Esophagus muscularis mucosa (tissue), 4 donors: ENCODE measurements at regions not wholly inside any gene's neighbourhood (a gene's known extent, or its start where the extent isn't known, plus 50 kb on each side); places are given as distances from the start of the nearest gene placed in this dataset.

Source experiments
- EP300 ChIP-seq: sonication (generic); formaldehyde crosslinking; IDR thresholded peaks from one replicate; pipeline ENCODE4 v1.6.1; 2017; ENCODE audit warnings: antibody characterized with exemption
- POLR2AphosphoS5 ChIP-seq, 2 donors: sonication (generic); formaldehyde crosslinking; IDR thresholded peaks; one replicate each; pipeline ENCODE4 v1.6.1; 2017; ENCODE audit warnings: antibody characterized with exemption in 2 of 2
- TF ChIP-seq, protein P1 (sequence below), 3 experiments: fragments of 200-600 bp in 2 of 3; fragments of 450-650 bp in 1 of 3; sonication (generic) in 2 of 3; IDR thresholded peaks; one replicate each; pipeline ENCODE4 v1.5.1; 2017 to 2019; ENCODE audit warnings: antibody characterized with exemption in 3 of 3, mild to moderate bottlenecking in 2 of 3, moderate library complexity in 1 of 3

DNA sequence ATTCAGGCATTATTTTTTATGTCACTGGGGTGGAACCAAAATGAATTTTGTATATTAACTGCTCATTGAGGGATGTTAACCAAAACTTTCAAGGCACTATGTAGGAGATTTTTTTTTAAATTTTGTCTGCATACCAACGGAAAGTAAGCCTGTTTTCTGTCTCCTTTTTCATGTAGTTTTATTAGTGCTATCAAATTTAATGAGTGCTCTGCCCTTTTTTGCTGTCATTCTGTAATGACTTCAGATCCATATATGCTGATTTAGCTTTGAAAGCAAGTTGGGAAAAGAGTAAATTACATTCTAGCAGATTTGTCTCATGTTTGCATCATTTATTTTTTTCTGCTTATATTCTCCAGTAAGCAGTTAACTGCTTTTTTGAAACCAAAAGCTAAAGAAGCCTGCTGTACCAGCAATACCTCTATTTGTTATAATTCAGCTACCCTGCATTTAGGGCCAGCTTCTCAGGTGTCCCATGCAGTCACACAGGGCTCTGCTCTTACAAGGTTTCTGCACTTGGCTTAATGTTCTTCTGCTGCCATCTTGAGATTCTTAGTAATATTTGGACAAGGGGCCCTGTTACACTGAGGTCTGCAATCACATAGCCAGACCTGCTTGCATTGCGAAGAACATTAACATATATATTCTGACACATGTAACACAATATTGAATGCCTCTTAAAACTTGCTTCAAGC lies 429.0 kb downstream of the UTRN start:
- TF ChIP-seq POLR2AphosphoS5 (IDR thresholded peaks at IDR 0.05) (no peak), EP300 (no peak)
- TF ChIP-seq, protein P1, sequence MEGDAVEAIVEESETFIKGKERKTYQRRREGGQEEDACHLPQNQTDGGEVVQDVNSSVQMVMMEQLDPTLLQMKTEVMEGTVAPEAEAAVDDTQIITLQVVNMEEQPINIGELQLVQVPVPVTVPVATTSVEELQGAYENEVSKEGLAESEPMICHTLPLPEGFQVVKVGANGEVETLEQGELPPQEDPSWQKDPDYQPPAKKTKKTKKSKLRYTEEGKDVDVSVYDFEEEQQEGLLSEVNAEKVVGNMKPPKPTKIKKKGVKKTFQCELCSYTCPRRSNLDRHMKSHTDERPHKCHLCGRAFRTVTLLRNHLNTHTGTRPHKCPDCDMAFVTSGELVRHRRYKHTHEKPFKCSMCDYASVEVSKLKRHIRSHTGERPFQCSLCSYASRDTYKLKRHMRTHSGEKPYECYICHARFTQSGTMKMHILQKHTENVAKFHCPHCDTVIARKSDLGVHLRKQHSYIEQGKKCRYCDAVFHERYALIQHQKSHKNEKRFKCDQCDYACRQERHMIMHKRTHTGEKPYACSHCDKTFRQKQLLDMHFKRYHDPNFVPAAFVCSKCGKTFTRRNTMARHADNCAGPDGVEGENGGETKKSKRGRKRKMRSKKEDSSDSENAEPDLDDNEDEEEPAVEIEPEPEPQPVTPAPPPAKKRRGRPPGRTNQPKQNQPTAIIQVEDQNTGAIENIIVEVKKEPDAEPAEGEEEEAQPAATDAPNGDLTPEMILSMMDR (IDR thresholded peaks at IDR 0.05): no peak
